HG02870 (cell line): ENCODE measurements at regions not wholly inside any gene's neighbourhood (a gene's known extent, or its start where the extent isn't known, plus 50 kb on each side); places are given as distances from the start of the nearest gene placed in this dataset.
A peak's percentile ranks its signal among the peaks of the same experiment; 100 is the strongest.

Experiments used
- ATAC-seq: cut with Tn5 transposase; IDR thresholded peaks from one replicate; pipeline ENCODE4 v1.9.1; 2021; ENCODE audit warnings: mild to moderate bottlenecking, moderate library complexity; ENCODE audit not compliant: unreplicated experiment

DNA sequence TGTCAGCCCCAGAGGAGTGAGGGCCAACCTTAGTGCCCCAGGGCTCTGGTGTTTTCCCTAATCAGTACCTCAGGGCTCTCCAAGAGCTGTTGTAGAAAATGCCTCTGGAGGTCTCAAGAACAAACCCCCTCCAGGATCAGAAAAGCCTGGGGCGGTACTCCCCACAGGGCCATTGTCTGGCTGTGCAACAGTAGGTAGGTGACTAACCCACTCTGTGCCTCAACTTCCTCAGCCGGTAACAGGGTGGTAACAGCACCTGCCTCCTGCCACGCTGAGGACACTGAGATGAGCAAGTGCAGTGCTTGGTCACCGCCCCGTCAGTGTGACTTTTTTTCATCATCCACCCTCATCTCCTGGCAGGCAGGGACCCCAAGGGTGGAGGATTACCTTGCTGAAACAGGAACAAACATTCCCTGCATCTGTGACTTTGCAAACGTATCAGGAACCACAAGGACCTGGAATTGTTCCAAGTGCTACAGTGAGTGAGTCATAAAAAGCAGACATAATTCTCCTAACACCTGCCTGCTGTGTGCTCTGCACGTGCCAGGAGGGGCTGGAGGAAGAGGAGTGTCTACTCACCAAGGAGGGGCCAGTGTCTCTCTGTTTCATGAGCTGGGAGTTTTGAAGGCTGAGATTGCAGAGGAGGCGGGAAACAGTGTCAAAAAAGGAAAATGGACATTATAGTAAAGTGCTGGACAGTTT lies 440.8 kb downstream of the NPHP4 start:
- ATAC-seq, result no peak

DNA sequence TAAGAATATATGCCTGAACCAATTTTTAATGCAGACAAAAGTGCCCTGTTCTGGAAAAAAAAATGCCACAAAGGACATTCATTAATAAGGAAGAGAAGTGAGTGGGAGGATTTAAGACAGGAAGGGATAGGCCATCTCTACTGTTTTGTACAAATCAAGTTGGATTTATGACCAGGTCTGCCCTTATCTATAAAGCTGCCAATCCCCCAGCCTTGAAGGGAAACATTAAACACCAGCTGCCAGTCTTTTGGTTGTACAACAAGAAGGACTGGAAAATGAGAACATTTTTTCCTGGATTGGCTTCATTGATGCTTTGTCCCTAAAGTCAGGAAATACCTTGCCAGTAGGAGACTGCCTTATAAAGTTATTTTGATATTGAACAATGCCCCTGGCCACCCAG lies 444.0 kb downstream of the NPHP4 start:
- no peak for ATAC-seq

DNA sequence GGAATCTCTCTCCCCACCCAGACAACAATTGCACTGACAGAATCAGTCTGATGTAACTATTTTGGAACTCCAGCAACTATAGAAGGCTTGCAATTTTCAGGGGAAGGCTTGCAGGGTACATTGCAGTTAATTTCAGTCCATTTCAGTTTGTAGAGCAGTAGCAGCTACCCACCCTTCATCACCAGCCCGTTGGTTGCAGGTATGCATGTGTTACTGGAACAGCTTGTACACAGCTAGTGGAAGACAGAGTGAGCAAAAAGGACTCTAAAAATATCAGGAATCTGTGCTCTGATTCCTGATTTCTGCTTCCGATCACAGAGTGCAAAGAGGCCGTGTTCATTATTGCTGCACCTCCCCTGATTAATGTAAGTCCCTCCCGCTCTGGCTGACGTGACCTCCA lies 449.0 kb downstream of the NPHP4 start:
- ATAC-seq, result no peak

DNA sequence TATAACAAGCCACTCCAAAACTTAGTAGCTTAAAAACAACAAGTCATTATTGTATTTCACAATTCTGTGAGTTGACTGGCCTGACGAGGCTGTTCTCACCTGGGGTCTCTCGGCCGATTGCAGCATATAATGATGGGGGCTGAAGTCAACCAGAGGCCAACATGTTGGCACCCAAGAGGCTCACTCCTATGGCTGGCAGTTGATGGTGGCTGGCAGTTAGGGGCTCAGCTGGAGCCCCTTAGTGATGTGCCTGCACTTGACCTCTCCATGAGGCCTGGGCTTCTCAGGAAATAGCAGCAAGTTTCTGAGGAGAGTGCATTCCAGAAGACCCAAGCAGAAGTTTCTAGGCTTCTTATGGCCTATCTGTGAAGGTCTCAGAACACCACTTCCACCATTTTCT lies 459.4 kb downstream of the NPHP4 start:
- no peak for ATAC-seq

DNA sequence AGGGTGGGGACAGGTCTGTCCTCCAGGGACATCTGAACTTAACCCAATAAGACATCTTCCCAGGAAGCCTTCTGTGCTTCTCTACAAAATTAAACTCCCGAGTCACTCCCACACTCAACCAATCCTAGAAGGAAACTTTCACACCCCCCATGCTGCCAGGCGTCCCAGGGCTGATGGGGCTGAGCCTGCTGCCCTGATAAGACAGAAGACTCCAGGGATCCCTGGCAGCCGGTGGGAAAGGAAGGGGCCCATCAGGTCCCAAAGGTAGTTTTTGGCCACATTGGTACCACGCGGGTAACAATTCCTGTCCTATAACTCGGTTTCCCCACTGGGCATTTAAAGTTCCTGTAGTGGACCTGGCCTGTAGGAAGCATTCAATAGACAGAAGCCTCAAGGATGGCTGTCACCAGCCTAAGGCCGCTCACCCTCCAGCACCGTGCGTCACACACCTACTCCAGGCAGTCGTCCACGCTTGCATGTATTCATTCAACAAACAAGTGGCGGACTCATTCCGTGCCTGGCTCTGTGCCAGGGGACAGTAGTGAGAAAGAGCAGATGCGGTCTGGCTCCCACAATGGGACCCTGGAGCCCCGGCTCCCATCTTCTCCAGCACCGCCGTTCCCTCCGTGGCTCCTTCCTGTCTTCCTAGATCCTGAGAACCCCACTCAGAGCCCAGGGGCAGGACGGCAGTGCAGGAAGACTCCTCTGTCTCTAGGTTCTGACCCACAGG lies 465.2 kb downstream of the NPHP4 start:
- ATAC-seq, result no peak

DNA sequence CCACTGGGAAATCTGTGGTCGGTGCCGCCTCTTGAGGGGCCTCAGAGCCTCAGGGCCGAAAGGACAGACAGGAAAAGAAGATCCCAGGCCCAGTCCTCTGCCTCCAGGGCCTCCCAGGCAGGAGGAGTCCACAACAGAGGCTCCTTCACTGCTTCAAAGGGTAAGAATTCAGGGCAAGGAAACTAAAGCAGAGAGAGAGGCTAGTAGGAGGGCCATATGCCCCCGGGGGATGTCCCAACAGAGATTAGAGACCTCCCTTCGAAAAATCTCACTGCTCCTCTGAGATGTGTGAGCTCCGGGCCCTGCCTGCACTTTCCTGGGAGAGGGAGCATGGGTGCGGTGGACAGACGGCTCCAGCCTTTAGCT lies 465.9 kb downstream of the NPHP4 start:
- ATAC-seq, result no peak

DNA sequence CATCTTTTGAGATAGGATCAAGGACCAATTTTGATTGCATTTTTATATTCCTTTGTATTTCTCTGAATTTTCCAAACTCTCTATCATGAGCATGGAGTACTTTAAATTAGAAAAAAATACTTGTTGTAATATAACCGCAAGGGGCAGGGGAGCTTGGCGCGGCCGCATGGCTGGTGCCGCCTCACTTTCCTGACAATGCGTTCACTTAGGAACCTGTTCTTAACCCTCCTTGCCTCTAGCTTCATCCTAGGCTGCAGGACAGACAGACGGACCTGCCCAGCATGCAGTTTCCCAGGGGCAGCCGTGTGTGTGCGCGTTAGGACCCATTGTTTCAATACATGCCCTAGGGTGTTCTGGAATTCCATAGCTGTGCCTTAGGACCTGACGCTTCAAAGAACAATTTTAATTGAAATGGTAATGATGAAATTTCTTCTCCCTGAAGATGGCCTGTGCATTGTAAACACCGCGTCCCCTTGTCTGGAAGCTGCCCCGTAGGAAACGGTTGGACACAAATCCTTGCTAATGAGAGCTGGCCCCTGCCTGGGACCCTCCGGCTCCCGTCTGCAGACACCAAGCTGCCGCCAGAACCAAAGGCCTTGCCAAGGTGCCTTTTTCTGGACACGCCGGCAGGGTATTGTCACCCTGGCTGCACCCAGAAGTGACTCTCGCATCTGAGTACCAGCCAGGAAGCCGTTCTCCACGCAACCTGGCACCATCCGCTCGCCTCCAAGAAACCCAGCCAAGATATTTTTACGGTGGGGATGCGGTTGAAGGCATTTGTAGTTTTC lies 466.4 kb downstream of the NPHP4 start:
- ATAC-seq, result no peak

DNA sequence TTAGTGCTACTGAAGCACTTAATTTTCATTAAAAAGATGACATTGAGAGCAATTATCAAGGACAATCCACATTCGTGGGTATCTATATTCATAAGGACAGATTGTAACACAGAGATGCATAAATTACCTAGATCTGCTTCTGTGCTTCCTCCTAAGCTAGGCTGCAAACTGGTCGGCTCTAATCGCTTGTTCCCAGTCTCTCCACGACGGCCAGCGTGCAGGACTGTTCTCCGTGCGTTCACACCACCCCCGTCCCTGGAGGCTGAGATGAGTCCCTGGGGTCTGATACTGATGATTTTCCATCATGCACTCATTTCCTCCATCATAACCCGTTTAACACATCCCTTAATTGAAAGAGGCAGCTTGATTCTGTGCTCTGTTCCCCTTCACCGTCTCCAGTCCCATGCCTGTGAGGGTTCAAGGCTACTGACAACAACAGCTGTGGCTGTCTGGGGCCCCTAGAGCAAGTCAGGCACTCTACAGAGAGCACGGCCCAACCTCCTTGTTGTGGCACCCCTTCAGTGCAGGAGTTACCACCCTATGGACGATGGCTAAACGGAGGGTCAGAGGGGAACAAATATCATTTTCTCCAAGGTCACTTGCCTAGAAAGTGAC lies 469.6 kb downstream of the NPHP4 start:
- ATAC-seq, result no peak

DNA sequence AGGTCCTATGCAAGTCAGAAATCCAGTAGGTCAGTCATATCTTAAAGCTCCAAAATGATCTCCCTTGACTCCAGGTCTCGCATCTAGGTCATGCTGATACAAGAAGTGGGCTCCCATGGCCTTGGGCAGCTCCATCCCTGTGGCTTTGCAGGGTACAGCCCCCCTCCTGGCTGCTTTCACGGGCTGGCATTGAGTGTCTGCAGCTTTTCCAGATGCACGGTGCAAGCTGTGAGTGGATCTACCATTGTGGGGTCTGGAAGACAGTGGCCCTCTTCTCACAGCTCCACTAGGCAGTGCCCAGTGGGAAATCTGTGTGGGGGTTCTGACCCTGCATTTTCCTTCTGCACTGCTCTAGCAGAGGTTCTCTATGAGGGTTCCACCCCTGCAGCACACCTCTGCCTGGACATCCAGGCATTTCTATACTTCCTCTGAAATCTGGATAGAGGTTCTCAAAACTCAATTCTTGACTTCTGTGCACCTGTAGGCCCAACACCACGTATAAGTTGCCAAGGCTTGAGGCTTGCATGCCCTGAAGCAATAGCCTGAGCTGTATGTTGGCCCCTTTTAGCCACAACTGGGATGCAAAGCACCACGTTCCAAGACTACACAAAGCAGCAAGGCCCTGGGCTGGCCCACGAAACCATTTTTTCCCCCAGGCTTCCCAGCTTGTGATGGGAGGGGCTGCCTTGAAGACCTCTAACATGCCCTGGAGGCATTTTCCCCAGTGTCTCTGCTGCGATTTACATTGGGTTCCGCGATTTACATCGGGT lies 472.7 kb downstream of the NPHP4 start:
- ATAC-seq, result no peak

DNA sequence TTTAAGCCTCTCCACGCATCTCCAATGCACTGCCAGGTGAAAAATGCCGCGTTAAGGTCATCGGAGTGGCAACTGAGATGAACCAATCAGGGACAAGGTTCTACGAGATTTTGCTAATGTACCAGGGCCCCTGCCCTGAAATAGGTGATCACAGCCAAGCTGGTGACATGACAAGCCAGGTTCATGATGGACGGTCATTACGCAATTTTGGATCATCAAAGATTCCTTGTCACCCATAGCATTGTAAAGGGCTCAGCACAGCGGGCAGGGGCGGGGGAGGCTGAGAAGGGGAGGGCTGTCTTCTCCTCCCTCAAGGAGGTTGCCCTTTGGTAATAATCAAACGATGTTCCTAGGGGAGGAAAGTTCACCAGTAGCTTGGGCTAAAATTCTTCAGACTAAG lies 475.5 kb downstream of the NPHP4 start:
- no peak for ATAC-seq

DNA sequence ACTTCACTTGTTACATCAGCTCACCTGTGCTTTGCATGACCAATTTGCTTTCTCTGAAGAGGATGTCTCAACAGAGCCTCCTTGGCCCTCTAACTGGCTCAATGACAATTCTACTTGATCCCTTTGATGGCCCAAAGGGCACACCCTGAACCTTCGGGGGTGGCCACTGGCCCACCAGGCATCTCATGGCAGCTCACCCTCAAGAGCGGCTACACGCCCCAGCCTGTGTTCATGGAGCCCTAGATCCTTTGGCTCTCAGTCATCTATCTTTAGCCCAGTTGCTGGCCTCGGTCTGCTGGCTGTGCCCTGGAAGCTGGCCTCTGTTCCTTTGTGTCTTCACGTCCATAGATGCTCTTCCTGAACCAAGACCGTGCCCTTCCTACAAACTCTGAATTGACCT lies 476.7 kb downstream of the NPHP4 start:
- ATAC-seq, result no peak

DNA sequence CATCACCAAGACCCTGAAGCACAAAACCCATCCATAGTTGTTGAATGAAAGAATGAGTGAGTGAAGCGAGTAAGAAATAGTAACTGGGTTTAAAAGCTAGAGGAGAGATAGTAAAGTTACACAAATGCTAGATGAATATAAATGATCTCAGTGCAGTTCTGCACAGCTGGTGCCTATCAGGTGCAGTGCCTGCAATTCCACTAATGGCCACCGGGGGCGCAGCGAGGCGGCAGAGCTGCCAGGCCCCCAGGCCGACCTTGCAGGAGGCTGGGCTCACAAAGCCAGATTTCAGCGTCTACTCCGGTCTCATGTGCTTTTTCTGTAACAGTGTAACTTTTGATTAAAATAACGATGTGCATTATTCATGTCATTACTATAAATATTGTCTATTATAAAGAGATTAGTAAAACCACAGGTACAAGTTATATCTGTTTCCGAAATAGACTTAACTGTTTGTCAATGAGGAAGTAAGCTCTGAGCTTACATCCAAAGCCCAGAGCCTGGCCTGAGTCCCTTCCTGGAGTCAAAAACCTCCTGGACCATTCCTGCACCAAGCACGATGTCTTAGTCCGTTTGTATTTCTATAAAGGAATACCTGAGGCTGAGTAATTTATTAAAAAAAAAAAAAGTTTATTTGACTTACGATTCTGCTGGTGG lies 477.6 kb downstream of the NPHP4 start:
- peak; percentile 69 for ATAC-seq

DNA sequence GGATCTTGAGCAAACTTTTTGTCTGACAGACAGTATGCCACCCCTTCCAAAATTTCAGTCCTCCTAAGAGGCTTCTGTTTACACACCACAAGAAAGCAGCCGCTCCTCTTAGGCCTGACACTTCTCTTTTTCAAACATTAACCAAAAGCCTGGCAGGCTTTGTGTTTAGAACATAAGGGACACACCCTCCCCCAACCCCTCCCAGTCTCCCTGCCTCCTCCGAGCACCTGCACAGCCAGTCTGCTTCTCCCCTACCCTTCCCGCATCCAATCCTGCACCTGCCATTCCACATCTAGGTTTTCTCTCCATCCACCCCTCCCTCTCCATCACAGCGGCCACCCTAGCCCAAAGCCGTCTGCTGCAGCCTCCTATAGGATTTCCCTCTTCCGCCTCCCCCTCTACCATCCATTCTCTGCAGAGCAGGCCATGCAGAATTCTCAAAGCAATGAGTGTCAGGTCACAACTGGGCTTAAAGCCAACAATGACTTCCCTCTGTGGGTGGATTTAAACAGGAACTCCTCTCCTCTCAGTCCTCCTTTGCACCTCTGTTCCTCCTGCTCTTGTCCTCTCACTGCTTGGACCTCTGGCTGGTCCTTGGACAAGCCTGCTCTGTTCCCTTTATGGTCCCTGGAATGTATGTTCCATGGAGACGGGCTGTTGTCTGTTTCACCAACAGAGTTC lies 478.2 kb downstream of the NPHP4 start:
- ATAC-seq, result no peak

DNA sequence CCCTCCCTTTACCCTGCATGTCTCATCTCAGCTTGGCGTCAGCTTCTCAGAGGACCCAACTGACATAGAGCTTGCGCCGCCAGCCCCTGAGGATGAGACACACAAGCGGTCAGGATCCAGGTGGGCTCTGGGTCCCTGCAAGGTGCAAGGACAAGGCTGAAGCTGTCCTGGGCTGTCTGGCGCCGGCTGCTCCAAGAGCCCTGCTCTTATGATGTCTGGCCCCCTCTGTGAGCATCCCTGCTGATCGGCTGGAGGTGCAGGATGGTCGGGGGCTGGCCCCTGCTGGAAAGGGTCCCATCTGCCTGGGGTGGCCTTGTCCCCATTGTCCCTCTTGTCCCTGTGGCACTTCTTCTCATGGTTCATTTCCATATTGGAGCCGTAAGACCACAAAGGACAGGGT lies 479.0 kb downstream of the NPHP4 start:
- no peak for ATAC-seq

DNA sequence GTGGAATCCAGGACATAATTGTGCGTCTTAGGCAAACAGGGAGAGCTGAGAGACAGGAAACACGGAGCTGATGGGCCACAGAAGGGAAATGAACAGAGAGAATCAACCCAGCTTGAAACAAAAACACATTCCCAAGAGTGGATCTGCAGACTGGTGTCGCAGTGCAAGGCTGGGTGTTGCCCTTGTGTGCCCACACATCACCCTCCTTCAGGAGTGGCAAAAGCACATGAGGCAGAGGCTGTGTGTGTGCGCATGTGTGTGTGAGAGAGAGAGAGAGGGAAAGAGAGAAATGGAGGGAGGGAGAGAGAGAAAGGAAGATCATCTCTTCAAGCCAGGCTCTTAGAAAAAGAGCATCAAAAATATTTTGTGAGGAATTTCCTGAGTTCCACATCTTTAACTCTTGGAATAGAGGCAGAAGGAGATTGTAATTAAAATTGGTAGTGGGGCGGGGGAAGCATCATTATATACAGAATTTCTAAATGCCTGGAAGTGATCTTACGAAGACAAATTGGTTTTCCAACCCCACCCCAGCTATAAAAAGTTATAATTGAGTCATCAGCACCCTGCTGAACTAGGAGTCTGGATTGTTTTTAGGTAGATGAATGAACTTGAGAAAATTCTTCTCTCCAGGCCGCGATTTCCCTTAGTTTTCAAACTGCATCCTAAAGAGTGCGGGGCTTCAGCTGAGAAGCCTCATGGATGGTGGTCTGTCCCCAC lies 480.7 kb downstream of the NPHP4 start:
- no peak for ATAC-seq

DNA sequence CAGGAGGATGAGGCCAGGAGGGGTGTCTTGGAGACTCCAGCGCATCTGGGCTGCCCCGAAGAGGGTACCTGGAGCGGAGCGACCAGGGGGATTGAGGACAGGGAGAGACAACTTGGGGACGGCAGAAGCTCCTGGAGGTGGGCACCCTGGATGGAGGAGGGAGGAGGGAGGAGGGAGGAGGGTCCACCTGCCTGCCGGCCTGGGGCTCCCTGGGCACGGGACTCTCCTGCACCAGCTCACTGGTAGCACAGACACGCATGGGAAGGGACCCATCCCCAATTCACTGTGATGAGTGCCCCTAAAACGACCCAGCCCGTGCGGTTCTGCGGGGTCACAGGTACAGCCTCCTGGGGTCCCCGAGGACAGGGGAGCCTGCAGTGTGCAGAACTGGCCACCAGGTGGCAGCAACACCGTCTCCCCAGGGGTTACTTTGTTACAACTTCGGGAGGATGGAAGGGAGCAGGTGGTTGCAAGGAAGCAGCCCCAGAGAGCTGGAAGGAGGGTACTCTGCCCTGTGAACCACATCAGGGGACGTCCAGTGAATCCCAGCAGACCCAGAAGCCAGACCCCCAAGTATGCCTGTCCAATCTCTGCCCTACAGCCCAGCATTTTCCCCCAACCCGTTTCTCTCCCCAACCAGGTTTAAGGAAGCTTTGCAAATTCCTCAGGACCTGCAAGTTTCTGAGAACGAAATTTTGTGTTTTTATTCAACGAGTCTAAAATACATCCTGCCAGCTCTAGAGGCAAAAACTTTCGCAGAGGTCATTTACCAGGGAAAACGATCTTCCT lies 482.4 kb downstream of the NPHP4 start:
- no peak for ATAC-seq

DNA sequence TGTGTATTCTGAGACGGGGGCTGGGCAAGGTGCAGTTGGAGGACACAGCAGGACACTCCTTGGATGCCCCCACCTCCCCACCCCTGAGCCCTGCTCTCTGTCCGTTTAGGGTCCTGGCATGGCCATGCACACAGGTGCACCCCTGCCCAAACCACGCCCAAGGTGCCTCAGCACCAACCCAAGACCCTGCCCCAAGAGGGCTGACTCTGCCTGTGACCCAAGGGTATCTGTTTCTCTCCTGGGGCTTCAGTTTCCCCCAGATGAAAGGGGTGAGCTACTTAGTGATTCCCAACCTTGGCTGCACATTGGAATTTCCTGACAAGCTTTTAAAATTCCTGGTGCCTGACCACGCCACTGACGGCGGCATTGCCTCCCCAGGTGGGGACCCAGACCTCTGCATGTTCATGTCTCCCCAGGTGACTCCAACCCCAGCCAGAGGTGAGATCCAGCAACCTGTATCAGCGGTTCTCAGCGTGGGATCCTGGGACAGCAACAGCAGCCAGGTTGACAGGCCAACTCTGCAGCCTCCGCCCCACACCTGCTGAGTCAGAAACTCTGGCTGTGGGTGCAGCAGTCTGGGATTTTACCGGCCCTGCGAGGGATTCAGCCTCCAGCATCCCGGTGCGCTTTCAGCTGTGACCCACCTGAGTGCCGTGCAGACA lies 483.4 kb downstream of the NPHP4 start:
- ATAC-seq, result no peak

DNA sequence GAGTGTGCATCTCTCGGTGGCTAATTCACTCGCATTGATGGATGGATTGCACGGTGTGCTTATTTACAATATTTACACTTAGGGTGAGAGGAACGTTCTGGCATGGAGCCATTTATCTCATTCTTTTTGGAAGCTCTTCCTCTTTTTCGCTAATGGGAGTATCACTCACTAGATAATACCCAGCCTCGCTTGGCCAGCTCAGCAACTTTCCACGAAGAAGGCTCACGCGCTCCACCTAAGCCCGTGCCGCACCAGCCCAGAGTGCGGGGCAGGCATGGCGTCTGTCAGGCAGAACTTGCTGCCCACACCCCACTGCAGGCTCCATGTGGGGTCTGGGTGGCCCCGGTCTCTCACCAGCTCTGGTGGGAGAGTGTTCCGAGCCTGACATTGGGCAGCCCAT lies 484.9 kb downstream of the NPHP4 start:
- no peak for ATAC-seq
